CD4-positive, alpha-beta T cell treated with Interleukin-12 subunit alpha and Interleukin-12 subunit beta, for 1 hour (primary cell): ENCODE measurements at regions not wholly inside any gene's neighbourhood (a gene's known extent, or its start where the extent isn't known, plus 50 kb on each side); places are given as distances from the start of the nearest gene placed in this dataset.

Experiments
- DNase-seq: peaks from one replicate; pipeline ENCODE4 v3.0.0-alpha.2; 2020

DNA sequence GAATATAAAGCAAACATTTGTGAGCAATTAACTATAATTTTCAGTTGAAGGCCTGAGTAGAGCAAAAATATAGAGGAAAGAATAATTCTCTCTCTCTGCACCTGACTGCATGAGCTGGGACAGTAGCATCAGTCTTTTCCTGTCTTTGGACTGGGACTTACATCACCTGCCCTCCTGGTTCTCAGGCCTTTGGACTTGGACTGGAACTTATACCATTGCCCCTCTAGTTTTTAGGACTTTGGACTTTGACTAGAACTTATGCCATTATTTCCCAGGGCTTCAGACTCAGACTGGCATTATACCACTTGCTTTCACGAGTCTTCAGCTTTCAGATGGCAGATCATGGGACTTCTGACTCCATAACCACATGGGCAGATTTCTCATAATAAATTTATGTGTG, 81.0 kb upstream of the SLC25A13 start:
- DNase-seq: no peak

DNA sequence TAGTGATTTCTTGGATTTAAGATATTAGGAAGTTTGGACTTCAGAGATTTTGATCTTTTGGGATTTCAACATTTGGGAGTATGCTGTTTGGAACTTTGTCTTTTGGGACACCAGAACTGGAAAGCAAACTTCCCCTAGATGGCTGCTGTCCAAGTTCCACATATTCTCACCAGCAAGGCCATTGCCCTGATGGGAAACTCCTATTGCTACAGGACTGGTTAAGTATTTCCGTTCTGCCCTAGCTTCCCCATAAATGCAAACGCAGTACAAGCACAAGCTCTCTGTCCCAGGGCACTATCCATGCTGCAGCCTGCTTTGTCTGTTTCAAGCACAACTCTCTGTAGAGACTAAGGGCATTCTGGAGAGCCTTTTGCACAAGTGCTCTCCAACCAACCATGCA, 79.3 kb upstream of the SLC25A13 start:
- no peak for DNase-seq

DNA sequence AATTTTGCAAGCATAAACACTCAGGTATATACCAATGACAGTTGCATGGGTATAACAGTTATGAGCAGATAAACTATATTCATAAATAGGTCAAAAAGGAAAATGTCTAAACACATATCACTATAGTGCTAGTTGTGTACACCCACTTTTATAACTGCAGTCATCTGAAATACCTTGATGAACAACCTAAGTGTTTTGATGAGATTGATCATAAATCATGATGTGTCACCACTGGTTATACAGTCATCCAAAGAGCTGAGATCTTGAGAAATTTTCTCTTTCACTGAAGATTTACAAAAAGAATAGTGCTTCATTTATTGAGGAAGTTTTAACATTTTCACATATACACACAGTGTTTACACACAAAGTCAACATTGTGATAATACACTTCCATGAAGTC, 78.6 kb upstream of the SLC25A13 start:
- DNase-seq: no peak

DNA sequence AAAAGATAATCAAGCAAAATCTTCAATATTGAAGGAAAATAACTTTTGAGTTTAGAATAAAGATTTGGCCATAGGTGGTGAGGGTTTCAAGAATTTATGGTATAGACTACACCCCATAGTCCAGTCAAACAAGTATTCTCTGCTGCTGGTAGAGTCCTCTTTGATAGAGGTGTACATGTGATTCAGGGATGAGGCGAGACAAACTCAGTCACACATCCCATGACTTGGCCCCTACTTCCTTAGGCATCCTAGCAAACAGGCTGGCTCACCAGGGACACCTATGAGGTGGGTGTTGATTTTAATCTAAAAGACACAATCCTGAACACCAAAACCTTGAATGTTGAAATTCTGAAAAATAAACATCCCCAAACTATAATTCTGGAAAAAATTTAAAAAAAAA, 78.1 kb upstream of the SLC25A13 start:
- DNase-seq: no peak

DNA sequence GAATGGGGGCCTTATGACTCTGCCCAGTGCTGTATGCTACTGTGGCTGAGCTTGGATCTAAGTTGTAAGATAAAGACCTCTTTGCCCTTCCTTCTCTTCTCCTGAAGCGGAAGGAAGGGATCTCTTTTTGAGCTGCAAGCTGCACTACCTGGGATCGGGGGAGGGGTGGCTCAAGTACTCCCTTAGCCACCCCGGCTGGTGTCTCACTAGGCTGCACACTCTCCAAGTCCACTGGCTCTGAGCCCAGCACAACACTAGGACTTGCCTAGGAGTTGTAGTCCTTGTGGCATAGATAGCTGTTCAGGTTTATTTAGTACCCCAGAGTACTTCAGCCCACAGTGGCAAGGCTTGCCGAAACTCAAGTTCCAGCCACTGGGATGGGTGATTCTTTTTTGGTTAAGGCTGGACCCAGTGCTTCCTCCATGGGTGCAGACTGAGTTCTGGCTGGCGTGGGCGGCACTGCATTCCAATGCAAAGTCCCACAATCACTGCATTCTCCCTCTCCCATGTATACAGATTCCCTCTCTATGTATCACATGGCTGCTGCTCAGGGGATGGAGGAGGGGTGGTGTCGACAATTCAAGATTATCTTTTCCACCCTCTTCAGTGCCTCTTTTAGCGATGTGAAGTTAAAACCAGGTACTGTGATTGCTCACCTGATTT, 76.2 kb upstream of the SLC25A13 start:
- no peak for DNase-seq

DNA sequence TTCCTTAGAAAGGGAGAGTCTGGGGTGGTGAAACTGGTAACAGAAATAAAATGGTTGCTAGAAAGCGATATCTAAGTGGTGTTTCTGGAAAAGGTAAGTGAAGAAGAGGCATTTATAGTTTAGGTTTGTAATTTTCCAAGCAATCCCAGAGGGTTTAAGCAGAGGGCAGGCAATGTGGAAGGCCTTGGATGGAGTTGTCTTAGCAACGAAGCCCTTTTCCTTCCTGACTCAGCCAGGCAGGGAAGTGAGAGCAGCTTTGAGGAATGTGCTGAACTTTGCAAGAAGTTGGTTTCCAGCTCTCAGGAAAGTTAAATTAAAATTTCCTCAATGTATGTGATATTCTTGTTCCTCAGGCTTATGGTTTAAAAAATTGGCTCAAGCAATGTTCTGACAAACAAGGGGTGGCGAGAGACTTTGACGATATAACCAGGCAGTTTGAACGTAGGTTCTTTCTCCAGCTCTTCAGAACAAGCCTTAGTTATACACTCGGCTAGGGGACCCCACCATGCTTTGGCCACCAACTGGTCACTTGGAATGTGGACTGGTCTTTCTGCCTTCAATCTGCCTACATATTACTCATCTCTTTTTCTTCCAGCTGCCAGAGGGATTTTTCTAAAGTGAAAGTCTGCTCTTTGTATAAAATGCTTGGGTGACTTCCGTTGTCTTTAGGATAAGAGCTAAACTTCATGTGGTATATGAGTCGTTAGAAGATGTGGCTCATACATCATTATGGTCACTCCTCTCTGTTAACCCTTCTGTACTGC, 66.9 kb upstream of the SLC25A13 start:
- no peak for DNase-seq

DNA sequence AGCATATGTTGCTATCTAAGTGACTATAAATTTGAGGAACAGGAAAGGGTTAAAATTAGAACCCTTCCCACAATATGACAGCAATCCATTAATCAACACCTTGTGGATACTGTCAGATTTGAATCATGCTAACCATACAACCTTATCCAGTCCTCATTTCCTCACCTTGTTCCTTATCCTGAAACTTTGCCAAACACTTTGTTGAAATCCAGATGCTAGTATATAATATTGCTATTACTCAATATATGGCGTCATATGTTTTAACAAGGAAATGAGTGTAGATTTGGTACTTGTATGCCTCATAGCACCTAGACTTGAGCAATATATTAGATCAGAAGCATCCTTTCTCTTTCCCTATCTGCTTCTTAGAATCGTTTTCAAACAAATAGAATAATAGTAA, 66.3 kb upstream of the SLC25A13 start:
- DNase-seq: no peak

DNA sequence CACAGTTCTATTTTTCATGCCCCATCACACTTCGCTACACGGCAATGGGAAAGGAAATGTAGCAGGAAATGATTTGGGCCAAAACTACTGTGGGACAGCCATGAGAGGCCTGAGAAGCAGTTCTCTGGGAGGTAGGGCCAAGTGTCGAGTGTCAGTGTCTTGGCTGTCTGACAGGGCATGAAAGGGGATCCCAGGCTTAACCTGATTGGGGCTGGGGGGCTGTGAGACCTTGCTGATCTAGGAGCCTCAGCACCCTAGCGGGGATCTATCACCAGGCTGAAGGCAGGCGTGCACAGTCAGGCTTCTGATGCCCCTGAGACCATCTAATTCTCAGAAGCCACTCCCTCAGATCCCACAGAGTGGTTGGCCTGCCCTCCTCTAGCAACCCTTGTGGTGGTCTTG, 58.2 kb upstream of the SLC25A13 start:
- DNase-seq: no peak

DNA sequence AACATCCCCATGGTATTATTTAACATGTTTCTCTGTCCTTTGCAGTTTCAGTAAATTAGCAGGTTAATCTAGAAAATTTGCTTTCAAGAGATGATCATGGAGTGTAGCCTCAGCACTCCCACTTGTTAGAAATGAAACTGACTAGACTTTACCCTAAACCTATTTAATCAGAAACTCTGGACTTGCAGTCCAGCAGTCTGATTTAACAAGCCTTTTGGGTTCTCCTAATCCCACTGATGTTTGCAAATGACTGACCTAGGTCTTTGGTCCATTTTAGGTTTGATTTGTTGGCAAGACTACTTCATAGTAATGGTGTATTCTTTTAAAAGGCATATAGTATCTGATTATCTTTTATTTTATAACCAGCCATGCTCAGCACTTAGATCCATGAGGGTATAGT, 55.5 kb upstream of the SLC25A13 start:
- DNase-seq: no peak
